NT2/D1 (cell line): ENCODE measurements at regions not wholly inside any gene's neighbourhood (a gene's known extent, or its start where the extent isn't known, plus 50 kb on each side); places are given as distances from the start of the nearest gene placed in this dataset.

ENCODE experiments used
- YY1 ChIP-seq: IDR thresholded peaks from 2 replicates; pipeline ENCODE4 v1.6.1; 2011; ENCODE audit not compliant: insufficient read length, insufficient read depth
- ZNF274 ChIP-seq: IDR thresholded peaks from 2 replicates; pipeline ENCODE4 v1.6.1; 2011; ENCODE audit warnings: mild to moderate bottlenecking, low read depth, low read length

- TF ChIP-seq YY1, result no peak
- TF ChIP-seq ZNF274, result no peak
These were observed 255.4 kb upstream of the PLXNA2 start for GRCh38 chr1:208499601-208500000.
